Choroid plexus epithelial cell (primary cell): ENCODE measurements at regions not wholly inside any gene's neighbourhood (a gene's known extent, or its start where the extent isn't known, plus 50 kb on each side); places are given as distances from the start of the nearest gene placed in this dataset.
A peak's percentile ranks its signal among the peaks of the same experiment; 100 is the strongest.
"Not testable (repeated sequence)": the region's sequence is repeated elsewhere in the genome, so short reads cannot be mapped to it uniquely, and the experiment has no call there.

Source experiments
- DNase-seq: peaks from one replicate; pipeline ENCODE4 v3.0.0-alpha.2; 2010; ENCODE audit warnings: low read depth
- H3K4me3 ChIP-seq: 2 replicates; pipeline ENCODE4 v1.5.1; 2011; ENCODE audit warnings: low read depth, mild to moderate bottlenecking, control low read depth, low read length, moderate library complexity
- TF ChIP-seq, protein P1 (sequence below): conservative IDR thresholded peaks from 2 replicates; pipeline ENCODE4 v1.5.1; 2011; ENCODE audit warnings: low read depth, mild to moderate bottlenecking, control low read depth, inconsistent platforms, low read length, moderate library complexity

DNA sequence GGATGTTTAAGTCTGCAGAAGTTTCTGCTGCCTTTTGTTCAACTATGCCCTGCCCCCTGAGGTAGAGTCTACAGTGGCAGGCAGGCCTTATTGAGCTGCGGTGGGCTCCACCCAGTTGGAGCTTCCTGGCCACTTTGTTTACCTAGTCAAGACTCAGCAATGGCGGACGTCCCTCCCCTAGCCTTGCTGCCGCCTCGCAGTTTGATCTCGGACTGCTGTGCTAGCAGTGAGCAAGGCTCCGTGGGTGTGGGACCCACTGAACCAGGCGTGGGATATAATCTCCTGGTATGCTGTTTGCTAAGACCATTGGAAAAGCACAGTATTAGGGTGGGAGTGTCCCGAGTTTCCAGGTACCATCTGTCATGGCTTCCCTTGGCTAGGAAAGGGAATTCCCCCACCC lies 79.4 kb upstream of the RPS6KA6 start:
- not testable (repeated sequence) for H3K4me3 ChIP-seq, DNase-seq

DNA sequence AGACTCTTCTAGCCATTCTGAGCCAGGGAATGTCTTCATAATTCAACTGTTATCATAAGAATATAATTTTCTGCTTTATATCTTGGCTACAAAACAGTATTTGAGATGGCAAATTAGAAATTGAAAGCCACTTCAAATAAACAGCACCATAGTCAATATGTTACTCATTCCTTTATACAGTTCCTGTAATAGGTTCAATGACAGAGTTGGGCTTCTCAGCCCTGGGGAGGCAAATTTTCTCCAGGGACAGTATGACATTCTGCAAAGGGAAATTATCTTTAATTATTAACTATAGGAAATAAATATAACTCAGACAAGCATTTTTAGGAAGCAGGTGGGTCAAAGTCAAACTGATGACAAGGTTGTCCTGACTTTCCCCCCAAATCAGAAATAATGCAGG lies 71.9 kb upstream of the RPS6KA6 start:
- TF ChIP-seq, protein P1, sequence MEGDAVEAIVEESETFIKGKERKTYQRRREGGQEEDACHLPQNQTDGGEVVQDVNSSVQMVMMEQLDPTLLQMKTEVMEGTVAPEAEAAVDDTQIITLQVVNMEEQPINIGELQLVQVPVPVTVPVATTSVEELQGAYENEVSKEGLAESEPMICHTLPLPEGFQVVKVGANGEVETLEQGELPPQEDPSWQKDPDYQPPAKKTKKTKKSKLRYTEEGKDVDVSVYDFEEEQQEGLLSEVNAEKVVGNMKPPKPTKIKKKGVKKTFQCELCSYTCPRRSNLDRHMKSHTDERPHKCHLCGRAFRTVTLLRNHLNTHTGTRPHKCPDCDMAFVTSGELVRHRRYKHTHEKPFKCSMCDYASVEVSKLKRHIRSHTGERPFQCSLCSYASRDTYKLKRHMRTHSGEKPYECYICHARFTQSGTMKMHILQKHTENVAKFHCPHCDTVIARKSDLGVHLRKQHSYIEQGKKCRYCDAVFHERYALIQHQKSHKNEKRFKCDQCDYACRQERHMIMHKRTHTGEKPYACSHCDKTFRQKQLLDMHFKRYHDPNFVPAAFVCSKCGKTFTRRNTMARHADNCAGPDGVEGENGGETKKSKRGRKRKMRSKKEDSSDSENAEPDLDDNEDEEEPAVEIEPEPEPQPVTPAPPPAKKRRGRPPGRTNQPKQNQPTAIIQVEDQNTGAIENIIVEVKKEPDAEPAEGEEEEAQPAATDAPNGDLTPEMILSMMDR = no peak
- no peak for DNase-seq
- H3K4me3 ChIP-seq = no peak overlapping the region

DNA sequence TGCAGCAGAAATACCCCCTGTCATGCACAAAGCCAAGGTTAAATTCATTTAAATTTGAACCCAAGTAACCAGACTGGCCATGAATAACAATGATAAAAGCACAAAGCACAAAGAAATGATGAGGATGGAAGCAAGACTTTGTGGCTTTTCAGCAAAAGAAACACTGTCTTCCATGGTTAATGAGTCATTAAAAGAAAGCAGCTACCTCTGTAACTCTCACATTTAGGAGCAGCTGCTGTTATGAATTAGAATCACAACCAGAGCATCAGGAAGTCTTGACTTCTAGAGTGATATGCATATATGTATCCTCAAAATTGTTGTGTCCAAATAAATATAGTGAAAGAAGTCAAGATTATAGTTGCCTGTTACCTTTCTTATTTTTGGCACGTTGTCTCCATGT lies 70.7 kb upstream of the RPS6KA6 start:
- DNase-seq = no peak
- TF ChIP-seq, protein P1 = no peak
- H3K4me3 ChIP-seq = no peak overlapping the region

DNA sequence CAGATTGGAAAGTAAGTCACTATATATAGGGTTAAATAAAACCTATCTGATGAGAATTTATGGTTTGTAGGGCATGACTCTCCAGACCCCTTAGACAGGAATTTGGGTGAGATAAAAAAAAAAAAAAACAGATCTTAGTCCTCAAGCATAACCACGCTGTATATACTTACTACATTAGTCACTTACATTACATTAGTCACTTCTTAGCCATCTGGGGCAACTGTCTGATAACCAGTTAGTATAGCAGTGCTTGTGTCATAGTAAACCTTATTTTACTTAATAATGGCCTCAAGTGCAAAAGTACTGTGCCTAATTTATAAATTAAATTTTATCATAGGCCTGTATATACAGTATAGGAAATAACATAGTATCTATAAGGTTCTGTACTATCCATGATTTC lies 60.2 kb upstream of the RPS6KA6 start:
- DNase-seq = peak; percentile 17
- TF ChIP-seq, protein P1 = no peak
- H3K4me3 ChIP-seq = no peak overlapping the region

DNA sequence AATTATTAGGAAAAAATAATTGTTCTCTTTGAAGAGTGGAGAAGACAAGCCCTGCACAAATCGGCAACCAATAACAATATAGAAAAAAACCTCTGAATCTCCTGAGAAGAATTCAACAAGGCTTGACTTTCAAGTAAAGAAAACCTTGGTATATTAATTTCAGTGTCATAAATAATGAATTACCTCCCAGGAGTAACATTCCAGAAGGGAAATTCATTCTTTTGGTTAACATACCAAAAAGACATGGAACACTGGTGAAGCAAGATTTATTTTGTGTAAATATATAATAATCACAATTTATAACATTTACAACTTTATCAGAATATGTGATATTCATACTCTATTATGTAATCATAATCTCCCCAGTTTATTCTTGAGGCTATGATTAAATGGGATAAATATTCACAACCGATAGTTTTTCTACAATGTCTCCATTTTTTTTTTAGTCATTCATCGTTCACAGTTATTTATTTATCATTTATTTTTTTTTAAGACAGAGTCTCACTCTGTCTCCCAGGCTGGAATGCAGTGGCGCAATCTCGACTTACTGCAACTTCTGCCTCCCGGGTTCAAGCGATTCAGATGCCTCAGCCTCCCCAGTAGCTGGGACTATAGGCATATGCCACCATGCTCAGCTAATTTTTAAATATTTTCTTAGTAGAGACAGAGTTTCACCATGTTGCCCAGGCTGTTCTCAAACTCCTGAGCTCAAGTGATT lies 53.0 kb upstream of the RPS6KA6 start:
- DNase-seq = peak; percentile 10
- TF ChIP-seq, protein P1 = no peak
- no peak overlapping the region for H3K4me3 ChIP-seq
